T-helper 1 cell treated with Interleukin-12 subunit alpha and Interleukin-12 subunit beta and Interleukin-4 antibody, amounts not matched to agents 30 μg/mL and 1 μg/mL, for 36 hours (primary cell): ENCODE measurements at regions not wholly inside any gene's neighbourhood (a gene's known extent, or its start where the extent isn't known, plus 50 kb on each side); places are given as distances from the start of the nearest gene placed in this dataset.

Source experiments
- H3K27ac Mint-ChIP-seq: one replicate; pipeline ENCODE4 v1.8.0; 2021; ENCODE audit warnings: mild to moderate bottlenecking, mixed read lengths
- H3K27me3 Mint-ChIP-seq: one replicate; pipeline ENCODE4 v1.8.0; 2021; ENCODE audit warnings: low read depth, mixed read lengths
- H3K36me3 Mint-ChIP-seq: one replicate; pipeline ENCODE4 v1.8.0; 2021; ENCODE audit warnings: low read depth, mixed read lengths
- H3K4me1 Mint-ChIP-seq: one replicate; pipeline ENCODE4 v1.8.0; 2021; ENCODE audit warnings: low read depth, mixed read lengths
- H3K4me3 Mint-ChIP-seq: one replicate; pipeline ENCODE4 v1.8.0; 2021; ENCODE audit warnings: mild to moderate bottlenecking, moderate library complexity, mixed read lengths
- H3K9me3 Mint-ChIP-seq: one replicate; pipeline ENCODE4 v1.8.0; 2021; ENCODE audit warnings: mixed read lengths

- no peaks in the 10 kb centered on the region for H3K36me3 Mint-ChIP-seq
- H3K4me3 Mint-ChIP-seq = no peak overlapping the region
- no peaks in the 10 kb centered on the region for H3K9me3 Mint-ChIP-seq
- H3K27ac Mint-ChIP-seq = no peak overlapping the region
- peaks cover 6% of the 10 kb centered on the region for H3K27me3 Mint-ChIP-seq
- H3K4me1 Mint-ChIP-seq = no peaks in the 10 kb centered on the region
Measured at GRCh38 chr11:129324533-129325175, 51.0 kb upstream of the BARX2 start.

DNA sequence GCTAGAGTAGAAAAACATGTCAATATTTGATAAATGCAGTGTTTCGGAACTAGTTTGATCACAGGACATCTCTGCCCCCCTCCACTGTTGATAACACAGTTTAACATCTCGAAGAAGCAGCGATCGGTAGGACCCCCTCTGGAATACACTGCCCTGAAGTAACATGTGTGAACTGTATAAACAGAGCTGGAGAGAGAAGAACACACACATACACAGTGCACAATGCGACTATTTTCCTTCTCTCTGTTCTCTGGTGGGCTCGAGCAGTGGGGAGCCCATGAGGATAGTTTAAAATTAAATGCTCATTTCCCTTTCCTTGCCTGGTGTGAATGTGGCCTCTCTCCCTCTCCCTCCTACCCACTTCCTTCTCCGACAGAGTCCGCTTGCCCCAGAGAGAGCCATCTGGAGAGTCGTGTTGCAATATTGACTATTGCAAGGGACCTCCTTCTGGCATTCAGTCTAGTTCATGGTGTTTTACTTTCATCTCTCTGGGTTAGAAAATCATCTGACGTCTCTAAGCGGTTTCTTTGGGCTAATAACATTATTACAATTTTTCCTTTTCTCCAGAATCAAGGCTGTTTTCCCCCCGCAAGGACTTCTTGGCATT lies 51.6 kb upstream of the BARX2 start:
- no peaks in the 10 kb centered on the region for H3K4me1 Mint-ChIP-seq
- H3K27me3 Mint-ChIP-seq = peaks cover 6% of the 10 kb centered on the region
- H3K4me3 Mint-ChIP-seq = no peak overlapping the region
- no peaks in the 10 kb centered on the region for H3K9me3 Mint-ChIP-seq
- no peak overlapping the region for H3K27ac Mint-ChIP-seq
- no peaks in the 10 kb centered on the region for H3K36me3 Mint-ChIP-seq

DNA sequence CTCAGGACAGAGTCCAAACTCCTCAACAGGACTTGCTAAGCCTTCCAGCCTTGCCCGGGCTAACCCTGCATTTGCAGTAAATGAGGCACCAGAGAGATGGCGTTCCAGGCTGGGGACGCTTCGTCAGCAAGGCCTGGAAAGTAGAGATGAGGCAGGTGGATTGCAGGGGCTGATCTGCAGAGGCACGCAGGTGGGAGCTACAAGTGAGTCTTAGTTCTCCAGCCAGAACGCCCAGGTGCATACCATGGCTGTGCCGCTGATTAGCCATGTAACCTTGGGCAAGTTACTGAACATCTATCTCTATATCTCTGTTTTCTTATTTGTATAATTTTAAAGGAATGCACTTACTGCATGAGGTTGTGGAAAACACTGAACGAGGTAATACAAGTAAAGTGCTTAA lies 52.7 kb upstream of the BARX2 start:
- no peaks in the 10 kb centered on the region for H3K36me3 Mint-ChIP-seq
- H3K27ac Mint-ChIP-seq = no peak overlapping the region
- H3K4me3 Mint-ChIP-seq = no peak overlapping the region
- no peaks in the 10 kb centered on the region for H3K4me1 Mint-ChIP-seq
- peaks cover 6% of the 10 kb centered on the region for H3K27me3 Mint-ChIP-seq
- H3K9me3 Mint-ChIP-seq = no peaks in the 10 kb centered on the region

DNA sequence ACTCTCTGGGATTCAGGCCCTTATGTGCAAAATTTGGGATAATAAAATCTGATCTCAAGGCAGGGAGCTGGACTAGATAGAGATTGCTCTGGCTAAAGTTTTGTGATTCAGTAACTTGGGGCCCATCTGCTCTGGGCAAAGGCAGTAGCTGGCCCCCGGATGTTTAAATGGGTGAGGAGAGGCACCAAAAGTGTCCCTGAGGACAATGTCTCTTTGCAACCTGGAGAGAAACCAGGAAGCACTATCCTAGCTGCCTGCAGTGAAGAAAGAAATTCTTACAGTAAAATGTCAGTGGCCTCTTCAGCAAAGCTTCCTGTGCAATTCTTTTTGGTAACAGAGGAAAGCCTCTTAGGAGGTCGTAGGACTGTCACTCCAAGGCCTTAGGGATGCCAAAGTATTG lies 54.6 kb upstream of the BARX2 start:
- Mint-ChIP-seq H3K9me3 (no peaks in the 10 kb centered on the region), H3K27ac (no peak overlapping the region), H3K36me3 (no peaks in the 10 kb centered on the region), H3K4me3 (no peak overlapping the region), H3K4me1 (no peaks in the 10 kb centered on the region), H3K27me3 (peaks cover 6% of the 10 kb centered on the region)

GRCh38 chr11:129320494-129320893 lies 55.2 kb upstream of the BARX2 start:
- Mint-ChIP-seq H3K36me3 (no peaks in the 10 kb centered on the region), H3K9me3 (no peaks in the 10 kb centered on the region)

DNA sequence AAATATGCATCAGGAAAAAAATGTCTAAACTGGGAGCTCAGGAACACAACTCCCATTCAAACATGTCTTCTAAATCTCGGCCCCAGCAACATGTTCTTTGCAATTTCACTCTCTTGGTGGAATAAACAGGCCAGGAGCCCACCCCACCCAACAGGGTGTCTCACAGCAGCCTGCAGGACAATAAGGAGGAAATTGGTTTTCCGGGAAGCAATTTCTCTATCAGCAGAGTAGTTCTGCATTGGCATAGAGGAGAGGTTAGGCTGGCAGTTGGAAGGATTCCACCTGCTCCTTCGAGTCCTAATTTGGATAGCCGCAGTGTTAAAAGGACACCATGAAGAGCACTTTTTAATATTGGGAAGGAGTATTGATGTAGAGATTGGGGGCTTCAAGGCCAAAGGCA lies 55.9 kb upstream of the BARX2 start:
- H3K9me3 Mint-ChIP-seq = no peaks in the 10 kb centered on the region
- H3K4me1 Mint-ChIP-seq = no peaks in the 10 kb centered on the region
- H3K4me3 Mint-ChIP-seq = no peak overlapping the region
- H3K36me3 Mint-ChIP-seq = no peaks in the 10 kb centered on the region
- H3K27ac Mint-ChIP-seq = no peak overlapping the region
- peaks cover 6% of the 10 kb centered on the region for H3K27me3 Mint-ChIP-seq

More at GRCh38 chr11:129320494-129320893, 55.2 kb upstream of the BARX2 start:
- Mint-ChIP-seq H3K4me1 (no peaks in the 10 kb centered on the region), H3K27ac (no peak overlapping the region), H3K4me3 (no peak overlapping the region), H3K27me3 (peaks cover 6% of the 10 kb centered on the region)

DNA sequence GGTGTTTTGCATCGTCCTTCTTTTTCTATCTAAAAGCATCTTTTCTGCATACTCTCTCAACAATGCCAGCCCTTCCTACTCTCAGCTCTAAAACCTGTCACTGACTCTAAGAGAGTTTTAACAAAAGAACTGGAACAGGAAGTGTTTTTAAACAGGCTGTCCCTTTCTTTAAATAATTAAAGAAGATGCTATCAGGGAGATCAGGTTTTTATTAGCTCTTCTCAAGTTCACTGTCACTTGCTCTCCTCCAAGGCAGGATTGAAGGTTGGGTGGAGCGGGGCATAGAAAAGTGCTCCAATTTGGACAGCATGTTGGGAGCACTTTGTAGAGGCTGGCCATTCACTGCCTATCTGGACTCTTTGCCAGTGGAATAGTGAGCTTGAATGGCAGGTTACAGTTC lies 56.4 kb upstream of the BARX2 start:
- Mint-ChIP-seq H3K4me1 (no peaks in the 10 kb centered on the region), H3K27ac (no peak overlapping the region), H3K4me3 (no peak overlapping the region), H3K9me3 (no peaks in the 10 kb centered on the region), H3K36me3 (no peaks in the 10 kb centered on the region), H3K27me3 (peaks cover 6% of the 10 kb centered on the region)

DNA sequence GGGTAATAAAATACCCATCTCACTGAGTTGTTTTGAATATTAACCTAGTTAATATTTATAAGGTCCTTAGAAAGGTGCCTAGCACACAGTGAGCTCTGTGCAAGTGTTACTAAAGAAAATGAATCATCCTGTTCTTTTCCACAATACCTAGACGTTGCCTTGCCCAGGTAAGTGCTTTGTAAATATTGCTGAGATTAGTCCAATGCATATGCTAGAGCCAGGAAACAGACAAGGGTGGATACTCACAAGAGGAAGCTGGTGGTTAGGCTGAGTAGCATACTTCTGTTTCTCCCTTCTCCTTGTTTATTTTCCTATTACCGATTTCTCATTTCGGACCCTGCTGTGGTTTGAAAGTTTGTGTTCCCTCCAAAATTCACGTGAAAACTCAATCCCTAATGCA lies 58.1 kb upstream of the BARX2 start:
- H3K27ac Mint-ChIP-seq = no peak overlapping the region
- no peaks in the 10 kb centered on the region for H3K36me3 Mint-ChIP-seq
- no peaks in the 10 kb centered on the region for H3K9me3 Mint-ChIP-seq
- peaks cover 6% of the 10 kb centered on the region for H3K27me3 Mint-ChIP-seq
- H3K4me1 Mint-ChIP-seq = no peaks in the 10 kb centered on the region
- H3K4me3 Mint-ChIP-seq = no peak overlapping the region

GRCh38 chr11:129316781-129317180 lies 58.9 kb upstream of the BARX2 start:
- H3K27ac Mint-ChIP-seq = no peak overlapping the region
- no peak overlapping the region for H3K4me3 Mint-ChIP-seq
- H3K9me3 Mint-ChIP-seq = no peaks in the 10 kb centered on the region
- peaks cover 3% of the 10 kb centered on the region for H3K27me3 Mint-ChIP-seq
- H3K4me1 Mint-ChIP-seq = no peaks in the 10 kb centered on the region
- H3K36me3 Mint-ChIP-seq = no peaks in the 10 kb centered on the region

- Mint-ChIP-seq H3K36me3 (no peaks in the 10 kb centered on the region), H3K9me3 (no peaks in the 10 kb centered on the region), H3K27me3 (peaks cover 1% of the 10 kb centered on the region), H3K27ac (no peak overlapping the region), H3K4me3 (no peak overlapping the region), H3K4me1 (no peaks in the 10 kb centered on the region)
Measured at GRCh38 chr11:129315781-129316579, 59.7 kb upstream of the BARX2 start.

- Mint-ChIP-seq H3K4me1 (no peaks in the 10 kb centered on the region), H3K27ac (no peak overlapping the region), H3K4me3 (no peak overlapping the region), H3K9me3 (peaks cover under 1% of the 10 kb centered on the region), H3K27me3 (no peaks in the 10 kb centered on the region), H3K36me3 (peaks cover 2% of the 10 kb centered on the region)
Measured at GRCh38 chr11:129314371-129314770, 61.3 kb upstream of the BARX2 start.

DNA sequence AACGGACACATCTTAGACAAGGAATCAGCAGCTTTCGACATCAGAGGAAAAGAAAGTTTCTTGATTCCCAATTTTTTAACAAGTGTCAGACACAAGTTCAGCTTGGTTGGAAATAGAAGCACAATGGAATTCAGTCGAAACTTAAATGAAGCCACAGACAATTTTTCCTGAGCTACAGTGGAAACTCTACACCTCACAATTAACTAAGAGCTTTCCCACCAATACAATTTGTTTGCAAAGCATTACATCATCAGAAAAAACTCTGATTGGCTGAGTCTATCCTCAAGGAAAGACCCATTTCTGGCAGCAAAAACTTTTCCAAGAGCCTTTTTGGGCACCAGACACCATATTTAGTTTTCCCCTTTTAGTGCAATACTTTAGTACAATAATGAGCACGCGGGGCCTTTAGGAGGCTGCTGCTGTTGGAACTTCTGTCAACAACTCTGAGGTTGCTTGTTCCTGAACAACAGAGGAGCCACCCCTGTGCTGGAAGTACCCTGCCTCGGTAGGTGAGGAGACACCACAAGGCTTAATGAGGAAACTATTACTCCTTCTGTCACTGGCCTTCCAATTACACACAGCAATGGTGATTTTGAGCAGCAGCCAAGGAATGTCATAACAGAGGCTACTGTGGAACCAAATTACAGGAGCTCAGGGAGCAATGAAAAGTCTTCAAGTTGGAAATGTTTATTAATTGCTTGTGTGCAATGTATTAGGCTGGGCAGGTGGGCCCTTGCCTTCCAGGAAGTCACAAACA lies 61.9 kb upstream of the BARX2 start:
- Mint-ChIP-seq H3K36me3 (peaks cover 2% of the 10 kb centered on the region), H3K4me3 (no peak overlapping the region), H3K4me1 (no peaks in the 10 kb centered on the region), H3K27me3 (no peaks in the 10 kb centered on the region), H3K9me3 (peaks cover 3% of the 10 kb centered on the region), H3K27ac (no peak overlapping the region)

DNA sequence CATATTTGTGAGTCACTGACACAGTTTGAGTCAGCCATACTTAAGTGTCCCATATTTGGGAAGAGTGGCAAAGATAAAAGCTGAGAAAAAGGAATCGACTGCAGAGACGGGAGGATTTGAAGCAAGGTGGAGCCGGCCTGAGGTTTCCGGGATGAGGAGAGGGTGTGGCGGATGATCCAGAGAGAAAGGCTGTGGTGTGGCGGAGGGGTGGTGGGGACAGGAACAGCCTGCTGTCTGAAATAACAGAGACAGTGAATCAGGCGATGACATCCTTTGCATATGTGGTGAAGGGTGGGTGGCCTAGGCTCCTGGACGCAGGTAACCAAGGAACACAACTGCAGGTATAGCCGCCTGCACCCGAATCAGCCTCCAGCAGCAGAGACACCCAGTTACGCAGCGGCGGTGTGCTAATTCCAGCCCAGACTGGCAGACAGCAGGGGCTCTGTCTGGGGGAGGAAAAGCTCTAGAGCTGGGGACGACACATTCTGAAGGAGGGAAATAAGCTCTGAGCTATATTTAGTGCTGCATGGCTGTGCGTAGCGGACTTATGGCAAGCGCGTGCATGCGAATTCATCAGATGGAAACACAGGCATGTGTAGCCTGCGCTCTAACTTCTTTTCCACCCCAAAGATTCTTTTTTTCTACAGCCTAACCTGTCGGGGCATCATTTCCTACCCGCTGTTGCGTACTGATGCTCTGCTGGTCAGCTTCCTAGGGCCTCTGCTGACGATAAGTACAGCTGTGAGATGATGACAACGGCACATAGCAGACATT lies 62.7 kb upstream of the BARX2 start:
- Mint-ChIP-seq H3K4me3 (no peak overlapping the region), H3K27me3 (no peaks in the 10 kb centered on the region), H3K36me3 (peaks cover 2% of the 10 kb centered on the region)

DNA sequence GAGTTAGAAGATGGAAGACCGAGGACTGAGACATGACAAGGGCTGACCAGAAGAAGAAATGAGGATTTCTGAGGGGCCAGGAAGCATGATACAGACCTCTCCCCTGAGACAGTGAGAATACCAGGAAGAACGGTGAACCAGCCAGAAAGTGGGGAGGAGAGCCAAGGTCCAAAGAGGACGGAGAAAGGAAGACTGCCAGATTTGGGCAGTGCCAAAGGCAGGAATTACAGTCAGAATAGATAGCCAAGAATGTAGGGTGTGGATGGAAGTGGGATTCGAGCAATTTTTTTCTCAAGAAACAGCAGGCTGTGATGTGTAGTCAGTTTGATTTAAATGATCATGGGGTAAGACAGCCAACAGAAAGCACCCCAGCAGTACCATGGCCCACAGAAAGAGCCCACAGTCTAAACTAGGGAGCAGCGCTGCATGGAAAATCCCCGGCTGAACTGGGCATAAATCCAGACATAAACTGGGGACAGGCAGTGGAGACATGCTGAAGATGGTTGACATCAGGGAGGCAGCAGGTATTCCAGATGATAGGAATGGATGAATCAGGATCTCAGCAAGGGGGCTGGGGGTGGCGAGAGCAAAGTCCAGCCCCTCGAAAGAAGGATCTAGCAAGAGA lies 67.3 kb upstream of the BARX2 start:
- no peaks in the 10 kb centered on the region for H3K4me1 Mint-ChIP-seq
- H3K27ac Mint-ChIP-seq = no peak overlapping the region
- H3K4me3 Mint-ChIP-seq = no peak overlapping the region
- H3K9me3 Mint-ChIP-seq = peaks cover 7% of the 10 kb centered on the region
- peaks cover 2% of the 10 kb centered on the region for H3K27me3 Mint-ChIP-seq
- peaks cover 2% of the 10 kb centered on the region for H3K36me3 Mint-ChIP-seq

More for the DNA sequence above, 62.7 kb upstream of the BARX2 start:
- peaks cover 3% of the 10 kb centered on the region for H3K9me3 Mint-ChIP-seq
- H3K4me1 Mint-ChIP-seq = no peaks in the 10 kb centered on the region
- H3K27ac Mint-ChIP-seq = no peak overlapping the region
